ENCODE measurements at regions not wholly inside any gene's neighbourhood (a gene's known extent, or its start where the extent isn't known, plus 50 kb on each side); places are given as distances from the start of the nearest gene placed in this dataset.

DNA sequence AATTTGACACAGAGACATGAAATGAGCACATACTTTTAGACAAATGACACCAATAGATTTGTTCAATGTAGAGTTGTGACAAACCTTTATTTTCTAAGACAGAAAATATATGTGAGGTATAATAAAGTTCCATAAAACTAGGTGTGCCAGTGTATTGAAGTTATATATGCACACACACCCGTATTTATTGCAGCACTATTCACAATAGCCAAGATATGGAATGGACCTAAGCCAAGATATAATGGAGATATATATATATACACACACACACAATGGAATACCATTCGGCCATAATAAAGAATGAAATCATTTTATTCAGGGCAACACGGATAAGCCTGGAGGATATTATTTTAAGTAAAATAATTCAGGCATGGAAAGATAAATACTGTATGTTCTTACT is 1013.5 kb downstream of the KCNT2 start:
- Histone ChIP-seq H3K36me3 (ENCODE audit: insufficient read depth, low read length) (no peaks in the 10 kb centered on the region), H3K4me1 (ENCODE audit: insufficient read depth, low read length) (no peaks in the 10 kb centered on the region), H3K9ac (ENCODE audit: low read depth, low read length) (no peak overlapping the region), H3K9me3 (ENCODE audit: control insufficient read depth, insufficient read depth, low read length) (no peaks in the 10 kb centered on the region)

DNA sequence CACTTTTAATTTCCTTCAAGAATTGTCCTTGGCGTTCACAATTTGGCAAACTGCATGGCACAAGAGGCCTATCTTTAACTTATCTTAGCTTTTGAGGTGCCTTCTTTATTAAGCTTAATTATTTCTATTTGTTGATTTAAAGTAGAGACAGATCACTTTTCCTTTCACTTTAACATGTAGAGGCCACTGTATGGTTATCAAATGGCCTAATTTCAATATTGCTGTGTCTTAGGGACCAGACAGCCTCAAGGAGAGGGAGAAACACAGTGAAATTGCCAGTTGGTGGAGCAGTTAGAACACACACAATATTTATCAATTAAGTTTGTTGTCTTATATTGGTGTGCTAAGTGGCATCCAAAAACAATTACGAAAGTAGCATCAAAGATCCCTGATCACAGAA is 1013.9 kb downstream of the KCNT2 start:
- no peaks in the 10 kb centered on the region for H3K36me3 ChIP-seq (ENCODE audit: insufficient read depth, low read length)

GRCh38 chr1:195591917-195592672 is 1016.1 kb downstream of the KCNT2 start:
- Histone ChIP-seq H3K9ac (ENCODE audit: low read depth, low read length) (no peak overlapping the region), H3K36me3 (ENCODE audit: insufficient read depth, low read length) (no peaks in the 10 kb centered on the region), H3K9me3 (ENCODE audit: control insufficient read depth, insufficient read depth, low read length) (no peaks in the 10 kb centered on the region), H3K4me1 (ENCODE audit: insufficient read depth, low read length) (no peaks in the 10 kb centered on the region)

More for the DNA sequence above, 1013.9 kb downstream of the KCNT2 start:
- Histone ChIP-seq H3K4me1 (ENCODE audit: insufficient read depth, low read length) (no peaks in the 10 kb centered on the region), H3K9me3 (ENCODE audit: control insufficient read depth, insufficient read depth, low read length) (no peaks in the 10 kb centered on the region), H3K9ac (ENCODE audit: low read depth, low read length) (no peak overlapping the region)

DNA sequence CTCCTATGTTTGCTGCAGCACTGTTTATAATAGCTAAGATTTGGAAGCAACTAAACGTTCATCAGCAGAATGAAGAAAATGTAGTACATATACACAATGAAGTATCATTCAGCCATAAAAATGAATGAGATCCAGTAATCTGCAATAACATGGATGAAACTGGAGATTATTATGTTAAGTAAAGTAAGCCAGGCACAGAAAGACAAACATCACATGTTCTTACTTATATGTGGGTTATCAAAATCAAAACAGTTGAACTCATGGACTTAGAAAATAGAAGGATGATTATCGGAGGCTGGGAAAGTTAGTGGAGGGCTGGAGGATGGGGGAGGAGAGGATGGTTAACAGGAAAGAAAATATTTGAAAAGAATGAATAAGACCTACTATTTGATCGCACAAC is 1017.6 kb downstream of the KCNT2 start:
- H3K9me3 ChIP-seq (ENCODE audit: control insufficient read depth, insufficient read depth, low read length) = no peaks in the 10 kb centered on the region
- H3K4me1 ChIP-seq (ENCODE audit: insufficient read depth, low read length) = no peaks in the 10 kb centered on the region

GRCh38 chr1:195584870-195585624 is 1023.2 kb downstream of the KCNT2 start:
- H3K36me3 ChIP-seq (ENCODE audit: insufficient read depth, low read length) = no peaks in the 10 kb centered on the region
- H3K9me3 ChIP-seq (ENCODE audit: control insufficient read depth, insufficient read depth, low read length) = no peaks in the 10 kb centered on the region
- H3K9ac ChIP-seq (ENCODE audit: low read depth, low read length) = no peak overlapping the region
- H3K4me1 ChIP-seq (ENCODE audit: insufficient read depth, low read length) = no peaks in the 10 kb centered on the region

More for the DNA sequence above, 1017.6 kb downstream of the KCNT2 start:
- no peak overlapping the region for H3K9ac ChIP-seq (ENCODE audit: low read depth, low read length)
- H3K36me3 ChIP-seq (ENCODE audit: insufficient read depth, low read length) = no peaks in the 10 kb centered on the region

DNA sequence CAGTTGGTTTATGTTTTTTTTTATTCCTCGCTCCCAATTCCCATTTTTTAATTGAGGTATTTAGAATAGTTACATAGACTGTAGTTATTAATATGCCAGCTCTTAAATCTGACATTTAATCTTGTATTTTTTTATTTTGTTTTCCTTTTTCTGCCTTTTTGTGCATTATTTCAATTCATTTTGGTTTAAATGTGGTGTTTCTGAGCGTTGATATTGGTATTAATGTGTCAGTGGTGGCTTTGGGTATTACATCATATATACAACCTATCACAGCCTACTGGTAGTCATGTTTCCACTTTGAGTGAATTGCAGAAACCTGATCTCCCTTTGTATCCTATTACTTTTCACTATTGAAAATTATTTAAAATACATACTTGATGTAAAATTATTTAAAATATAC is 1027.3 kb downstream of the KCNT2 start:
- Histone ChIP-seq H3K4me1 (ENCODE audit: insufficient read depth, low read length) (no peaks in the 10 kb centered on the region), H3K9me3 (ENCODE audit: control insufficient read depth, insufficient read depth, low read length) (no peaks in the 10 kb centered on the region), H3K36me3 (ENCODE audit: insufficient read depth, low read length) (no peaks in the 10 kb centered on the region), H3K9ac (ENCODE audit: low read depth, low read length) (no peak overlapping the region)

DNA sequence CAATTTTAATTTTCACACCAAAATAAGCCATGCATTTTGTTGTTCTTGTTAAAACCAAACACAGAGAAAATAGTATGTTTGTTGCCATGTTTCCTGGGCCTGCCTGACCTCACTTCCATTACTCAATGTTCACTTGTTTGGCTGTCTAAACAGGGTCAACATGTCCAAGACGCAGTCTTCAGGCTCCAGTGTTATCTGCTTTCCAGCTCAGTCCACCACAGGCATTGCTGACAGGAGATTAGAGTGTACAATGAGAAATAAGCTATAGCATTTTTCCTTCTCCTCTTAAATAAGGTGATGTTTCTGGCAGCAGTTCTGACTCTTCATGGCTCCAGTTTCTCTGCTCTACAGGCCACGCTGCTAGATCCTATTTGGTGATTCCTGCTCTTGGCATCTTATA is 1030.5 kb downstream of the KCNT2 start:
- H3K9ac ChIP-seq (ENCODE audit: low read depth, low read length) = no peak overlapping the region
- no peaks in the 10 kb centered on the region for H3K9me3 ChIP-seq (ENCODE audit: control insufficient read depth, insufficient read depth, low read length)
- no peaks in the 10 kb centered on the region for H3K36me3 ChIP-seq (ENCODE audit: insufficient read depth, low read length)
- H3K4me1 ChIP-seq (ENCODE audit: insufficient read depth, low read length) = no peaks in the 10 kb centered on the region

DNA sequence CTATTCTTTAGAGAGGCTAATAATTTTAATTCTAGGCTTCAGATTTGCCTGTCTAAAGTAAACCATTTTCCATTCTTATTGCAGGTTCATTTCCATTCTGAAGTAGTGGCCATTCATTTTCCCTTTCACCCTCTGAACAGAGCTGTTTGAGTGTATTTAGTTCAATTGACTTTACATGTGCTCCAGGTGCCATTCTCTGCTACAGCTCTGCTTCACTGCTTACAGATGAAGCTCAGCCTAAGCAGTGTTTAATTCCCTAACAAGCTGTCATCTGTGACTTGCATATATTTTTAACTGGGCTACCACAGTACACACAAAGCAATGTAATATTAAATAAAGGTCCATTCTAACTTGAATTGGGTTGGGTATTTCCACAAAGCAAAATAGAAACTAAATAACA is 1031.6 kb downstream of the KCNT2 start:
- H3K9me3 ChIP-seq (ENCODE audit: control insufficient read depth, insufficient read depth, low read length) = no peaks in the 10 kb centered on the region

DNA sequence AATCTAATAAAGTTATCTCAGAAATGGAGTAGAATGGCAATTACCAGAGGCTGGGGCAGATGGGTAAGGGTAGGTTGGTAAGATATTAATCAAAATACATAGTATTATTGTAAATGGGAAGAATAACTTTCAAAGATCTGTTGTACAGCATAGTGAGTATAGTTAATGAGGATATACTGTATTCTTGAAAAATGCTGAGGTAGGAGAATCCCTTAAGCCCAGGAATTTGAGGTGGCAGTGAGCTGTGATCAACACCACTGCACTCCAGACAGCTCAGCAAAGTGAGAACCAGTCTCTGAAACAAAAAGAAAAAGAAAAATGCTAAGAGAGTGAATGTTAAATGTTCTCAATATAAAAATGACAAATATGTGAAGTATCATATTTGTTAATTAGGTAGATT is 1033.7 kb downstream of the KCNT2 start:
- Histone ChIP-seq H3K9ac (ENCODE audit: low read depth, low read length) (no peak overlapping the region), H3K9me3 (ENCODE audit: control insufficient read depth, insufficient read depth, low read length) (no peaks in the 10 kb centered on the region), H3K36me3 (ENCODE audit: insufficient read depth, low read length) (no peaks in the 10 kb centered on the region), H3K4me1 (ENCODE audit: insufficient read depth, low read length) (no peaks in the 10 kb centered on the region)

More for the DNA sequence above, 1031.6 kb downstream of the KCNT2 start:
- Histone ChIP-seq H3K9ac (ENCODE audit: low read depth, low read length) (no peak overlapping the region), H3K36me3 (ENCODE audit: insufficient read depth, low read length) (no peaks in the 10 kb centered on the region), H3K4me1 (ENCODE audit: insufficient read depth, low read length) (no peaks in the 10 kb centered on the region)

DNA sequence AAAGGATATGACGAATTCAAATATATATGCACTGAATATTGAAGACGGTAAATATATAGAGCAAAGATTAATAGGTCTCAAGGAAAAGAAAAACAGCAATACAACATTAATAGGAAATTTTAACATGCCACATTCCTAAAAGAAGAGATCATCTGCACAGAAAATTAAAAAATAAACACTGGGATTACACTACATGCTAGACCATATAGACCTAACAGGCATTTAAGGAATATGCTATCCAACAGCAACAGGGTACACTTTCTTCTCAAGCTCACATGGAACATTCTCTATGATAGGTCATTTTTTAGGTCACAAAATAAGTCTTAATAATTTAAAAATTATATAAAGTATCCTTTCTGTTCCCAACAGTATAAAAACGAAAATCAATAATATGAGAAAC is 1038.3 kb downstream of the KCNT2 start:
- H3K9ac ChIP-seq (ENCODE audit: low read depth, low read length) = no peak overlapping the region
- no peaks in the 10 kb centered on the region for H3K9me3 ChIP-seq (ENCODE audit: control insufficient read depth, insufficient read depth, low read length)
- no peaks in the 10 kb centered on the region for H3K36me3 ChIP-seq (ENCODE audit: insufficient read depth, low read length)

DNA sequence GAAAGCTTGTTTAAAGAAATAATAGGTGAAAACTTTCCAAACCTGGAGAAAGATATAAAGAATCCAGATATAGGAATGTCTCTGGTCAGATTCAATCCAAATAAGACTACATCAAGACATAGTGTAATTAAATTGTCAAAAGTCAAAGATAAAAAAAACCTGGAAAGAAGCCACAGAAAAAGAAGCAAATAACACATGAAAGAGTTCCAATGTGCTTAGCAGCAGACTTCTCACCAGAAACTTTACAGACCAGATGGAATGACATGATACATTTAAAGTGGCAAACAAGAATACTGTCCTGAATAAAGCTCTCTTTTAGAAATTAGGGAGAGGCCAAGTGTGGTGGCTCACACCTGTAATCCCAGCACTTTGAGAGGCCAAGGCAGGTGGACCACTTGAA is 1039.9 kb downstream of the KCNT2 start:
- Histone ChIP-seq H3K9me3 (ENCODE audit: control insufficient read depth, insufficient read depth, low read length) (no peaks in the 10 kb centered on the region), H3K36me3 (ENCODE audit: insufficient read depth, low read length) (no peaks in the 10 kb centered on the region), H3K4me1 (ENCODE audit: insufficient read depth, low read length) (no peaks in the 10 kb centered on the region), H3K9ac (ENCODE audit: low read depth, low read length) (no peak overlapping the region)

More for the DNA sequence above, 1038.3 kb downstream of the KCNT2 start:
- no peaks in the 10 kb centered on the region for H3K4me1 ChIP-seq (ENCODE audit: insufficient read depth, low read length)

DNA sequence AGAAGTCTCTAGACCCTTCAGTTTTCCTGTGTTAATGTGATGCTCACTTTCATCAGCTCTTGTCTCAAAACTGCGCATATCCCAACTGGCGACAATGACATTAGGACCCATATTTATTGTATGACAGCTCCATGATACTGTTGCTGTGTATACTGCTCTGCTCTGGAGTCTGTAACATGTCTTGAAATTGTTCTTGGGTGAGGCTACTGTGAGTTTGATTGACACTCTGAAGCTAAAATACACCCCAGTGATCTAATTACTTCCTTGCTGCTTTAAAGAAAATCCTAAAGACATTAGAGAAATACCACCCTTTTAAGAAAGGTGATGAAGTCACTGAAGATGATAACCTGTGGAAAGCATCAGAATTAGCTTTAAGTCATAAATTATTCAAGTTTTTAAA is 1046.2 kb downstream of the KCNT2 start:
- Histone ChIP-seq H3K4me1 (ENCODE audit: insufficient read depth, low read length) (no peaks in the 10 kb centered on the region), H3K9ac (ENCODE audit: low read depth, low read length) (no peak overlapping the region)

GRCh38 chr1:195550071-195550862 is 1058.0 kb downstream of the KCNT2 start:
- Histone ChIP-seq H3K9me3 (ENCODE audit: control insufficient read depth, insufficient read depth, low read length) (no peaks in the 10 kb centered on the region), H3K36me3 (ENCODE audit: insufficient read depth, low read length) (no peaks in the 10 kb centered on the region), H3K4me1 (ENCODE audit: insufficient read depth, low read length) (no peaks in the 10 kb centered on the region), H3K9ac (ENCODE audit: low read depth, low read length) (no peak overlapping the region)

More for the DNA sequence above, 1046.2 kb downstream of the KCNT2 start:
- H3K36me3 ChIP-seq (ENCODE audit: insufficient read depth, low read length) = no peaks in the 10 kb centered on the region
- H3K9me3 ChIP-seq (ENCODE audit: control insufficient read depth, insufficient read depth, low read length) = no peaks in the 10 kb centered on the region

GRCh38 chr1:195530961-195531360 is 1077.3 kb downstream of the KCNT2 start:
- H3K9me3 ChIP-seq (ENCODE audit: control insufficient read depth, insufficient read depth, low read length) = no peaks in the 10 kb centered on the region
- H3K9ac ChIP-seq (ENCODE audit: low read depth, low read length) = no peak overlapping the region
- H3K4me1 ChIP-seq (ENCODE audit: insufficient read depth, low read length) = no peaks in the 10 kb centered on the region
- H3K36me3 ChIP-seq (ENCODE audit: insufficient read depth, low read length) = no peaks in the 10 kb centered on the region
